AG09309 (cell line): ENCODE measurements at regions not wholly inside any gene's neighbourhood (a gene's known extent, or its start where the extent isn't known, plus 50 kb on each side); places are given as distances from the start of the nearest gene placed in this dataset.
A peak's percentile ranks its signal among the peaks of the same experiment; 100 is the strongest.

ENCODE experiments used
- DNase-seq: peaks from one replicate; pipeline ENCODE4 v3.0.0-alpha.2; 2010; ENCODE audit warnings: low read depth
- H3K4me3 ChIP-seq: 2 replicates; pipeline ENCODE4 v1.5.1; 2011; ENCODE audit warnings: mild to moderate bottlenecking, low read depth, low read length, moderate library complexity; ENCODE audit not compliant: control insufficient read depth
- TF ChIP-seq, protein P1 (sequence below): IDR thresholded peaks from 2 replicates; pipeline ENCODE4 v1.5.1; 2011; ENCODE audit warnings: mild to moderate bottlenecking, low read depth, low read length, inconsistent platforms; ENCODE audit not compliant: insufficient read depth, control insufficient read depth; ENCODE audit errors: missing control alignments

DNA sequence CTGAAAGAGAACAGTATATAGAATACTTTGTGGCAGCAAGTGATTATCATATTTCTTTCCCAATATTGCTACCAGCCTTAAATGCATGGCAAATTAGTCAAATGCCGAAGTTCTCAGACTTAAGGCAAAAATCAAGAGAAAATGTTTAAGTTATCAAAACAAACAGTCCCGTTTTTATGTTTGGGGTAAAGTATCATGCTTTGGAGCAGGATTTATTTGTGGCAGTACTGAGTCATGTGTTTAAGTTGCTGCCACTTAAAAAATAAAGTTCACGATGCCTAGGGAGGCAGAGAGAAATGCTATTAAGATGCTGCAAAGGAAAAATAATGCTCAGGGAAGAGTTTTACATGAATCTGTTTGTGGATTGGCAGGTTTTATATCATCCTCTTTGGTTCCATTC is 417.4 kb upstream of the MDFIC2 start:
- H3K4me3 ChIP-seq = no peak overlapping the region
- no peak for DNase-seq
- TF ChIP-seq, protein P1, sequence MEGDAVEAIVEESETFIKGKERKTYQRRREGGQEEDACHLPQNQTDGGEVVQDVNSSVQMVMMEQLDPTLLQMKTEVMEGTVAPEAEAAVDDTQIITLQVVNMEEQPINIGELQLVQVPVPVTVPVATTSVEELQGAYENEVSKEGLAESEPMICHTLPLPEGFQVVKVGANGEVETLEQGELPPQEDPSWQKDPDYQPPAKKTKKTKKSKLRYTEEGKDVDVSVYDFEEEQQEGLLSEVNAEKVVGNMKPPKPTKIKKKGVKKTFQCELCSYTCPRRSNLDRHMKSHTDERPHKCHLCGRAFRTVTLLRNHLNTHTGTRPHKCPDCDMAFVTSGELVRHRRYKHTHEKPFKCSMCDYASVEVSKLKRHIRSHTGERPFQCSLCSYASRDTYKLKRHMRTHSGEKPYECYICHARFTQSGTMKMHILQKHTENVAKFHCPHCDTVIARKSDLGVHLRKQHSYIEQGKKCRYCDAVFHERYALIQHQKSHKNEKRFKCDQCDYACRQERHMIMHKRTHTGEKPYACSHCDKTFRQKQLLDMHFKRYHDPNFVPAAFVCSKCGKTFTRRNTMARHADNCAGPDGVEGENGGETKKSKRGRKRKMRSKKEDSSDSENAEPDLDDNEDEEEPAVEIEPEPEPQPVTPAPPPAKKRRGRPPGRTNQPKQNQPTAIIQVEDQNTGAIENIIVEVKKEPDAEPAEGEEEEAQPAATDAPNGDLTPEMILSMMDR = no peak

DNA sequence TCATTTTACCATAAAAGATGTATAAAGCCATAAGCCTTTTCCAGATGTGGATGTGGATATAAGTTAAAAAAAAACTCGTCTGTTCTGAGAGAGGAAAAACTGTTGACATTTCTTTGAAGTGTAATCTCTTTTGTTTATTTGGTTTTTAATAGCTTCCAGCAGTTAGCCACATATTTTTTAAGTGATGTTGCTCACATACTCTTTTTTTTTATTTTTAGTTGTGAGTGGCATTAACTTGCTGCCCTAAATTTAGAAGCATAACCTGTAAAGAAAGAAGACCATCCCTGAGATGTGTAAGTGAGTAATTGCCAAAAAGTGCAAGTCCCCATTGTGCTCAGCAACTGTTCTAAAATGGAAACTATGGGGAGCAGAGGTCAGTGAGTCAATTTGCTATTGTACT is 415.9 kb upstream of the MDFIC2 start:
- no peak overlapping the region for H3K4me3 ChIP-seq
- DNase-seq = no peak
- TF ChIP-seq, protein P1 = no peak

DNA sequence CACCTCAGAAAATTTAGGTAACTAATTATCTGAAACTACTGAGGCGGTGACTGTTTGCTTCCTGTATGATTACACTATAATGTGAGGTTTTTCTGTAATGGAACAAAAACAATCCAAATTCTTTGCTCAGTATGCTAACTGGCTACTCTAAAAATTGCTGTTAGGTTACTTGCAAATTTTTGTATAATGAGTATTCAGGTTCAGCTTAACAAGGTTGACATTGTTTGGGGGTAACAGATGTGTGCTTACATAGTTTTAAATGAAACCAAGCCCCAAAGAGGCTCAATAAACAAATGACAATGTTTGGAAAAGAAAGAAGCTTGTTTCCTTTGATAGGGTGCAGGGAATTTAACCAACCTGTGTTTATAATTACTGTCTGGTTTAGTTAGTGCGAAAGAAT is 414.5 kb upstream of the MDFIC2 start:
- DNase-seq = no peak
- TF ChIP-seq, protein P1 = no peak
- H3K4me3 ChIP-seq = no peak overlapping the region

DNA sequence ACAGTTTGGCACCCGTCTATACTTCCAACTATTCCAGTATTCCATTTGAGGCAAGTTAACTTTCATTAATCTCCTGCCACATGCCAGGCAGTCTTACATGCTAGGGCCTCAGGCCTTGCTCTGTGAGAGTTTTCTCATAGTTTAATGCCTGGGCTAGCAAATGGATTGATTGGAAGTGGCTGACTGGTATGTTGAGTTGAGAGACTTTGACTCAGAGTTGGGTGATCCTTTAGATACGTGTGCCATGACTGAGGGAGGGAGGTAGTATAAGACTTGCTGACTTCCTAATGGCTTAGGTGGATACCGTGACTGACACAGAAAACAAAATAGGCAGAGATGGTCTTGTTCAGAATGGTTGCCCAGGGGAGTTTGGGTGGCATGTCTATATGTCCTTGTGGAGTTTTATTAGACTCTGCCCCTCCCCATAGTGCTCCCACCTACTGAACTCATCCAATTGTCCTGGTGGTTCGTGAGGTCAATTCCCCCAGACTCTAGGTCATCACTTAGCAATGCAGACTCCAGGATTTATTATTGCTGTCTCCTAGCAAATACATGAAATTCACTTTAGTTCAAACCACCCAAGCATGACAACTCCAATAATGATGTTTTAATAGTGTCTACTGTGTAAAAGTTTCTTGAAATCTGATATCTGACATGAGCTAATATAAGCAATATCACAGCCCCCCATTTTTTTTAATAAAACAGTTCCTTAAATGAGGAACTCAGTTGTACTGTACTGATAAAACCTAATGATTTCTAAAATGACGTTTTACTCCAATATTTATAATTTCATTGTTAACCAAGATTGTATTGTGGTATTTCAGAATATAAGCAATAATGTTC is 413.9 kb upstream of the MDFIC2 start:
- no peak overlapping the region for H3K4me3 ChIP-seq
- DNase-seq = no peak

DNA sequence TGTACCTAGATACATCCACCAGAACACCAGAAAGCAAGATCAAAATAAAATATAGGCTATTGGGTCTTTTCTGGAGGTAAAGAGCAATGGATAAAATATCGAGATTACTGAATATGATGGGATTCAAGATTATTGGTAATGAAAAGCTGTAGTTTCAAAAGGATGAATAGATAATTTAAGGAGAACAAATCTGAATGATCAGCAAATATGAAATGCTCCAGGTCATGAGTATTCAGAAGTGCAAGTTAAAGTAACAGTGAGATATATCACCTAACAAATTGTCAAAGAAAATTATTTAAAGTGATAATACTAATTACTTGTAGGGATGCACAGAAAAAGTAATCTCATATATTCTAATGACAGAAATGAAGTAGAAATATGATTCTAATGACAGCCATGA is 409.6 kb upstream of the MDFIC2 start:
- no peak for DNase-seq
- no peak overlapping the region for H3K4me3 ChIP-seq
- TF ChIP-seq, protein P1 = no peak

More for the DNA sequence above, 413.9 kb upstream of the MDFIC2 start:
- TF ChIP-seq, protein P1 = no peak

DNA sequence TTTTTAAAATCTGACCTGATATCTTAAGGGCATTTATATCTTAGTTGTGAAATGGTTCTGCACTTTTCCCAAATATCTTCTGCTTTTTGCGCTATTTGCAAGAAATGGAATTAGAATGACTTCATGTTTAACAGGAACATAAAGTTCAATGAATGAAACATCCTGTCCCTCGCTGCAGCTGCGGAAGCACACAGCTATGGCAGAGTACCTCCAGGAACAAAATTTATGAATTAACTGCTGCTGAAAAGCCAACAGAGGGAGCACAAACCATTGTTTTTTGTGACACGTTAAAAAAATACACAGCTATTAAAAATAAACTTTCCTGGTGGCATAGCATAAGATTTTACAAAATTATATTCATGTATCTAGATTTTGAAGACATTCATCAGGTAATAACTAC is 404.4 kb upstream of the MDFIC2 start:
- TF ChIP-seq, protein P1 = peak; percentile 61
- DNase-seq = peak; percentile 13
- no peak overlapping the region for H3K4me3 ChIP-seq

DNA sequence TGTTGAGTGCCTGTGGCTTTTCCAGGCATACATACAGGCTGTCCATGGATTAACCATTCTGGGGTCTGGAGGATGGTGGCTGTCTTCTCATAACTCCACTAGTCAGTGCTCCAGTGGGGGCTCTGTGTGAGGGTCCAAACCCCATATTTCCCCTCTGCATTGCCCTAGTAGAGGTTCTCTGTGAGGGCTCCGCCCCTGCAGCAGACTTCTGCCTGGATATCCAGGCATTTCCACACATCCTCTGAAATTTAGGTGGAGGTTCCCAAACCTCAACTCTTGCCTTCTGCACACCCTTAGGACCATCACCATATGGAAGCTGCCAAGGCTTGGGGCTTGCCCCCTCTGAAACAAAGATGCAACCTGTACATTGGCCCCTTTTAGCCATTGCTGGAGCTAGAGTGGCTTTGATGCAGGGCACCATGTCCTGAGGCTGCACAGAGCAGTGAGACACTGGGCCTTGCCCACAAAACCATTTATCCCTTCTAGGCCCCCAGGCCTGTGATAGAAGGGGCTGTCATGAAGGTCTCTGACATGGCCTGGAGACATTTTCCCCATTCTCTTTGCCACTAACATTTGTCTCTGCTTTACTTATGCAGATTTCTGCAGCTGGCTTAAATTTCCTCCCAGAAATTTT is 400.1 kb upstream of the MDFIC2 start:
- TF ChIP-seq, protein P1 = no peak
- DNase-seq = no peak
- no peak overlapping the region for H3K4me3 ChIP-seq
